DOHH2 (cell line): ENCODE measurements at regions not wholly inside any gene's neighbourhood (a gene's known extent, or its start where the extent isn't known, plus 50 kb on each side); places are given as distances from the start of the nearest gene placed in this dataset.

ENCODE experiments used
- CTCF ChIP-seq: fragments of 200-600 bp; sonication (generic); IDR thresholded peaks from one replicate; pipeline ENCODE4 v1.5.1; 2014; ENCODE audit warnings: antibody characterized with exemption, mild to moderate bottlenecking, low read depth, low read length; ENCODE audit not compliant: poor library complexity, severe bottlenecking
- EZH2phosphoT487 ChIP-seq: fragments of 200-600 bp; sonication (generic); IDR thresholded peaks from 2 replicates; pipeline ENCODE4 v1.6.1; 2017; ENCODE audit warnings: borderline replicate concordance, mild to moderate bottlenecking, antibody characterized with exemption, low read length, moderate library complexity, mixed read lengths

DNA sequence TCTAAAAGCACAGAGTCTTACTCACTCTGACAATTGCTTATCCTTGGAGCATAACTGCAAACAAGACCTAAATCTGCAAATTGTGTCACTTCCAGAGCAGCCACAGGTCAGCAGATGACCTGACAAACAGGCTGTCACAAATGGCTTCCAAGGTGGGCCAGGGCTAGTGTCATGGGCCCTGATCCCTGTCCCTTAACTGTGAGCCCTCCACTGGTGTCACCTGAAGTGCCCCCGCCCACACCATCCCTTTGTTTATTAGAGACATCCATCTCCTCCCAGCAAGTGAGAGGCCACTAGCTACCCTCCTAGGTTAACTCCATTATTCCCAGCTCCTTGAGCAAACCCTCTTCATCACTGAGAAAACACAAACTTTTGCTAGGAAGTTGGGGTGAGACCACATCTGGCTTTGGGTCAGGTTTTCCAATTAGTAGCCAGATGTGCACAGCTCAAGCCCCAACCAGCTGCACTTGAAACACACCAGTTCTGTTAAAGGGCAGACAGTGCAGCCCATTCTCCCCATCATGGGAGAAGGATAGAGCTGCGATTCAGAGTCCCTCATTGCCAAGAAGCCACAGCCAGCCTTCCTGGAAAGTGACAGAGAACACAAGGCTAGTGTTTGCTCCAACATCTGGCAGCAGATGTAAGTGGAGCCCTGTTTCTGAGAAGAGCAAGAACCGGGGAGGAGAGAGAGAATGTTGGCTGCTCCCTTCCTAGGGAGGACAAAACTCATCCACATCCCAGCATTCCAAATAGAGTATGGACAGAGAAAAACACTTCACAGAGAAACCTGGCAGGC is 75.7 kb upstream of the NANOS1 start:
- TF ChIP-seq CTCF (no peak), EZH2phosphoT487 (no peak)
